GM13977 (cell line): ENCODE measurements at regions not wholly inside any gene's neighbourhood (a gene's known extent, or its start where the extent isn't known, plus 50 kb on each side); places are given as distances from the start of the nearest gene placed in this dataset.

Experiments
- DNase-seq: peaks from one replicate; pipeline ENCODE4 v3.0.0; 2012; ENCODE audit warnings: low spot score
- in situ Hi-C: fragments of 300-500 bp; cut with MboI; formaldehyde crosslinking; loops from one replicate; pipeline ENCODE4 v1.12.0; 2022; ENCODE audit warnings: low sequenced_read_pairs, low pct_unique_long_range_greater_than_20kb, mixed read lengths, inconsistent platforms; ENCODE audit not compliant: unreplicated experiment
- TF ChIP-seq, protein P1 (sequence below): IDR thresholded peaks from 2 replicates; pipeline ENCODE4 v1.5.1; 2012; ENCODE audit warnings: mild to moderate bottlenecking, control low read depth; ENCODE audit not compliant: insufficient read depth; ENCODE audit errors: extremely low read depth, missing control alignments

DNA sequence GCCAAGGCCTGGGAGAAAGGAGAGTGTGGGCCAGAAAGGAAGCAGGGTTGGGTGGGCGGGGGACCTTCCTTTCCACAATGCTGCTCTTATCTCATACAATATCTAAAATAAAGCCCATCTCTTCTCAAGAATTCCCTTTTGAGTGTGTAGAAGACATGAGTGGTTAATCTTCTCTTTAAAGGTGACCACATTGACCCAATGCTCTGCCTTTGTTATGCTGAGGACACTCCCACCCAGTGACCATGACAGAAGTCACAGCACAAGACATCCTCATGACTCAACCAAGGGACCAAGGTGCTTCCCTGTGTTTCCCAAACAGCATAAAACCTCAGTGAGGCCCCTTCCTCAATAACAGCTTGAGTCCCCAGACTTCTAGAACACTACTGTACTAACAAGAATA is 193.0 kb upstream of the ADAMTS16 start:
- TF ChIP-seq, protein P1, sequence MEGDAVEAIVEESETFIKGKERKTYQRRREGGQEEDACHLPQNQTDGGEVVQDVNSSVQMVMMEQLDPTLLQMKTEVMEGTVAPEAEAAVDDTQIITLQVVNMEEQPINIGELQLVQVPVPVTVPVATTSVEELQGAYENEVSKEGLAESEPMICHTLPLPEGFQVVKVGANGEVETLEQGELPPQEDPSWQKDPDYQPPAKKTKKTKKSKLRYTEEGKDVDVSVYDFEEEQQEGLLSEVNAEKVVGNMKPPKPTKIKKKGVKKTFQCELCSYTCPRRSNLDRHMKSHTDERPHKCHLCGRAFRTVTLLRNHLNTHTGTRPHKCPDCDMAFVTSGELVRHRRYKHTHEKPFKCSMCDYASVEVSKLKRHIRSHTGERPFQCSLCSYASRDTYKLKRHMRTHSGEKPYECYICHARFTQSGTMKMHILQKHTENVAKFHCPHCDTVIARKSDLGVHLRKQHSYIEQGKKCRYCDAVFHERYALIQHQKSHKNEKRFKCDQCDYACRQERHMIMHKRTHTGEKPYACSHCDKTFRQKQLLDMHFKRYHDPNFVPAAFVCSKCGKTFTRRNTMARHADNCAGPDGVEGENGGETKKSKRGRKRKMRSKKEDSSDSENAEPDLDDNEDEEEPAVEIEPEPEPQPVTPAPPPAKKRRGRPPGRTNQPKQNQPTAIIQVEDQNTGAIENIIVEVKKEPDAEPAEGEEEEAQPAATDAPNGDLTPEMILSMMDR, result no peak

DNA sequence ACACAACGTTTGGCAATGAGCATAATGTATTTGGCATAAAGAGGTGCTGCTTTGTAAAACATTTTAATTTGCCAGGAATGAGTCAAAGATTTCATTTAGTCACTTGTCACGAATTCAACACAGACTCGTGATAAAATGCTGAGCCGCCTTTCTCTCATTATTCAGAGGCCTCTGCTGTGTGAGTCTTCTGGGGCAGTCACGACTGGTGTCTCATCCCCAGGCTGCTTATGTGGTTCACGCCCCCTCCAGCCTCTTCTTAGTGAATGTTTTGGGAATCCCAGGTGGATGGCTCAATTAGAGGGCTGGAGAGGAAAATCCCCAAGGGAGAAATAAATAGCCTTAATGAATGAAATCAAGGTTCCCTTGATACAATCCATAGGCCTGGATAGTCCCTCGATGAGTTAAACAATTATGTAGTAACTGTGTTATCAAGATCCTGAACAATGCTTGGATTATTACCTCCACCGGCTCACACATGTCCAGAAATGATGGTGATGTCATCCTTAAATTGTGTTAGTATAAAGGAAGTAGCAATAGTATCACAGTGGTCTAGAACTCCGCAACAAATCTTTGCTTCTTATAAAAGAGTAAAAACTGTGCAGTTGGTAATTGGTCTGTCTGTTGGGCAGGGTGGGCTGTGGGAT is 192.1 kb upstream of the ADAMTS16 start:
- in situ Hi-C loops, result no loop called here
- no peak for DNase-seq
- TF ChIP-seq, protein P1, result no peak

More for the DNA sequence above, 193.0 kb upstream of the ADAMTS16 start:
- in situ Hi-C loops, result no loop called here
- DNase-seq, result no peak

- in situ Hi-C loops, result no loop called here
- DNase-seq, result no peak
- TF ChIP-seq, protein P1, result no peak
These were observed 191.0 kb upstream of the ADAMTS16 start for GRCh38 chr5:4949108-4949507.

GRCh38 chr5:4953576-4953975 is 186.6 kb upstream of the ADAMTS16 start:
- no peak for DNase-seq
- TF ChIP-seq, protein P1, result no peak
- in situ Hi-C loops, result no loop called here

- DNase-seq, result no peak
- in situ Hi-C loops, result no loop called here
- TF ChIP-seq, protein P1, result no peak
These were observed 186.1 kb upstream of the ADAMTS16 start for GRCh38 chr5:4954048-4954447.

DNA sequence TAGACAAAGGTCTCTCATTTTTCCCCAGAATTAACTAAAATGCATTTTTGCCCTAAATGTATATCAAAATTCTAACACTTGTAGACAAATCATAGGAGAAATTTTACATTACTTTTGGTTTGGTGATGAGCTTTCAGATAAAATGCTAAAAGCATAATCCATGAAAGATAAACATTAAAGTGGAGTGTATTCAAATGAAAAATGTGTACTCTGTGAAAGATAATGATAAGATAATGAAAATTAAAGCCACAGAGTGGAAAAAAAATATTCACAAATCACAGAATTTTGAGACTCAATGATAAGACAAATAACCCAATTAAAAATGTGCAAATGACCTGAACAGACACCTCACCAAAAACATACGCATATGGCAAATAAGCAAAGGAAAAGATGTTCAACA is 176.9 kb upstream of the ADAMTS16 start:
- TF ChIP-seq, protein P1, result no peak
- in situ Hi-C loops, result no loop called here
- no peak for DNase-seq
